GM18907 (cell line): ENCODE measurements at regions not wholly inside any gene's neighbourhood (a gene's known extent, or its start where the extent isn't known, plus 50 kb on each side); places are given as distances from the start of the nearest gene placed in this dataset.
"Not testable (repeated sequence)": the region's sequence is repeated elsewhere in the genome, so short reads cannot be mapped to it uniquely, and the experiment has no call there.

ENCODE experiments used
- ATAC-seq: cut with Tn5 transposase; IDR thresholded peaks from one replicate; pipeline ENCODE4 v1.9.1; 2021; ENCODE audit warnings: mild to moderate bottlenecking, moderate library complexity; ENCODE audit not compliant: unreplicated experiment

- ATAC-seq, result no peak
Observed at GRCh38 chr21:22364163-22364562, 1366.0 kb downstream of the NCAM2 start.

DNA sequence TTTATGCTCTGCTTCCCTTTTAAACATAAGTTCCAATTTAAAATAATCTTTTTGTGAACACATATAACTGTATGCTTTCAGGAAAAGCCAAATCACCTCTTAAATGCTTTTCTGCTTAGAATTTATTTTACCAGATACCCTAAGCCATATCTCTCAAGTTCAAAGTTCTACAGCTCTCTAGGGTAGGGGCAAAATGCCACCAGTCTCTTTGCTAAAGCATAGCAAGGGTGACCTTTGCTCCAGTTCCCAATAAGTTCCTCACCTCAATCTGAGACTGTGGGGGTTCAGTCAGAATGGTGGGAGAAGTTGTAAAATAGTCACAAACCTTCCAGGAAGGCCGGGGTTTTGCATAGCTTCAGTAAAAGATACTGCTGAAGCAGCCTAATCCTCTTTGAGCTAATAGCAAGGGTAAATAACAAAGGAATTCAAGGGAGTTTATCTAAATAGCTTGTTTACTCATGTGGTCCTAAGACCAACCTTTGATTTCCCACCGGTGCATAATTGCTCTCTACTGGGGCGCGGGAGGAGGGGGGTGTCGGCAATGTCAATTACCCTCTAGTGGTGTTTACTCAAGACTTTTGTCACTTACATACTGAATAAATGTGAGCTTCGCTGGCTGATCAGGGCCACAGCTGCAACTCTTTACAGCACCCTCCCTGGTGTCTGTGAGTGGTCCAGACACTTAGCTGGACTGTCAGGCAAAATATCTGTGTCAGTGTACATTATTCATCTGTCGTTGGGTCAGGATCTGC is 1376.2 kb downstream of the NCAM2 start:
- no peak for ATAC-seq

- ATAC-seq, result not testable (repeated sequence)
Observed at GRCh38 chr21:22377795-22378194, 1379.6 kb downstream of the NCAM2 start.

DNA sequence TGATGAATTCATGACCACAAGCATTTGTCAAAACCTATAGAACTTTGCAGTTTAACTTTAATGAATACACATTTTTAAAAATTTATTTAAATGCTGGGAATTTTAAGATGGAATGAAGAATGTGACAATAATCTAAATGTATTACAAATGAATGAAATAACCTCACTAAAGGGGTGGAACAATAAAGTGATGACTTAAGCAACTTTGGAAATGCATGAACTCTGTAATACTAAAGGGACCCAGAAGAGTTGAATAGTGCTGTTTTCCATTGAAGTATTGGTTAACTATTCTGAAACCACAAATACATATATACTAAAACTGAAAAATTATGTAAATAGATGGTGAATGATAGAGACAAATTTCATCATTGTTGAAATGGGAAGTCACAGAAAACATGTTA is 1395.1 kb downstream of the NCAM2 start:
- no peak for ATAC-seq

DNA sequence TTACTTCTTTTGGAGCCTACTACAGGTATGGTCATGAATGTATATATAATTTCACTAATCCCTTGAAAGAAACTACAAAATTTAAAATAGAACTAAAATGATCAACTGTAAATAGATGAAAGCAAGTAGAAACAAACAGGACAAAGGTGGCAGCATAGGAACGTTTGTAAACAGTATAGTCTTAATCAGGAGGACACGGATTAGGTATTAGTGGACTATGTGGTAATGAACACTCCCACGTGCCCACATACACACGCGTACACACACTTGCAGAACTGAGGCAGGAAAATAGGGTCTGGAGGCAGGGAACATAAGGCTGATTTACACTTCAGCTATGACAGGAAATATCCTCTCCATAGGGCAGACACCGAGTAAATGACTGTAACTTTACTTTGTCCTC is 1397.8 kb downstream of the NCAM2 start:
- no peak for ATAC-seq

- ATAC-seq, result no peak
Observed at GRCh38 chr21:22399681-22400514, 1401.7 kb downstream of the NCAM2 start.

GRCh38 chr21:22409571-22409970 is 1411.4 kb downstream of the NCAM2 start:
- no peak for ATAC-seq

DNA sequence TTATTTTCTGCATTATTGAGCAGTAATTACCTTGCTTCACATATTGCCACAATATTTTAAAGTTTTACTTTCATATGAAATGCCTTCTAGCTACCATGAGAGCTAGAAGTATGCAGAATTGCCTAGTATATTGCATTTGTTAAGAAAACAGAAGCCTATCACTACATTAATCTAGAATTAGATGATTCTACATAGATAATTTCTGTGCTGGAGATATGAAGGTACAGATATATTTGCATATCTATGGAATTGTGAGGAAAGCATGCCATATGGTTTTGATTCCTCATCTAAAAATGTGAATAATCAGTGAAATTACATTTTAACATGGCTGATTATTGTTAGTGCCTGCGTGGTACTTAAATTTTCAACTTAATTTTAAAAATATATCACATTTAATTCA is 1418.3 kb downstream of the NCAM2 start:
- no peak for ATAC-seq

GRCh38 chr21:22421416-22422180 is 1423.4 kb downstream of the NCAM2 start:
- no peak for ATAC-seq

DNA sequence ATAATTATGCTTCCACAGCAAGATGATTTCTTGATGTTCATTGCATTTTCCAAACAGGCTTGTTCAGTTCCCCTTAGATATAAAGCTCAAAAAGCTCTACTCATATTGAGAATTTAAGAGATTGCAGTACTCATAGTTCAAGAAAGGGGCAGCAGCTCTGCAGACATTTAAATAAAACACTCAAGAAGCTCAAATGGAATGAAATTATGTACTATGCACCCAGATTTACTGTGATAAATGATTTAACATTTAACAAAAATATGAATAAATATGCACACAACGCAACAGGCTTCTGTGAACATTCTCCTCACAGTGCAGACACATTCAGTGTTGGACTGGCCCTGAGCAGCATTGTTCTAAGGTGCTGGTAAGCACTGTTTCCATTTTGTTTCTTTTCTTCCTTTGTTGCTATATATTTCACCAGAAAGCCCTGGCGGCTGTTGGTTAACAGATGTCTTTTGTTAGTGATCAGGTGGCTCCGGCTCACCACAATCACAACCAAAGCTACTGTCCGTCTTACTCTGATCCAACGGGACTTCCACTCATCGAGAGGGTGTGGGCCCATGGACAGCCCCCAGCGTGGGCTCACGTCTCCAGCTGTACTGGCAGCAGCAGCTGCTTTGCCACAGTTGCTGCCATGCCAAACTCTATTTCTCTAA is 1440.3 kb downstream of the NCAM2 start:
- no peak for ATAC-seq

GRCh38 chr21:22444990-22445389 is 1446.8 kb downstream of the NCAM2 start:
- no peak for ATAC-seq

DNA sequence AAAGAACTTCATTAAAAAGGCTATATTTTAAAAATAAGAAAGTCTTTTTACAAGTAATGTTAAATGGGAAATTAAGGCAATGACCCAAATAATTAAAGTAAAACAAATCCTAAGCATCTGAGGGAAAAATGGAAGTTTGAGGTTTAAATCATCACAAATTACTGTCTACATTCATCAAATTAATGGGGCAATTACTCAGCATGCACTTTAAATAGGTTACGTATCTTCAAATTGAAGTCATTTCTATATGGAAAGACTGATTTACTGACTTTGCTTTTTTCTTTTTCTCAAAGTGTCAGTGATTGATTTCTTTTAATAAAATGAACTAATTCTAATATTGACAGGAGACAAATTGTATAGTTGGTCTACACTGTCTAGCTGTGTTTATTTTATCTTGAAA is 1452.3 kb downstream of the NCAM2 start:
- no peak for ATAC-seq

GRCh38 chr21:22456241-22456640 is 1458.0 kb downstream of the NCAM2 start:
- no peak for ATAC-seq

DNA sequence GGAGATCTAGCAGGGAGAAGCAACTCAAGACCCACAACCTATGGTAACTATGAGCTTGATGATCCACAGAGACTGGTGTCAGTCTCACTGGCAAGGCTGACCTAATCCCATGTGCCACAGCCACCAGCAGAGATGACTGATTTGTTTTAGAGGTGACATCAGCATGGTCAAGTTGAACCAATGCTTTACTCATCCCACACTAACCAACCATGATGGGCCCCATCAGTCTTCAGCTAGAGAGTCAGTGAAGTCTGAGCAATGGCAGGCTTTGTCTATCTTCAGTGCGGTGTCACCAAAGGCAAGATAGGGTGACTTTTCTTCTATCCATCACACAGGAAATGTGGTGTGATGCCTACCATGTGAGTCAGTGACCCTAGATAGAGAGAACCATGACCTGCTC is 1470.7 kb downstream of the NCAM2 start:
- ATAC-seq, result no peak

- no peak for ATAC-seq
Observed at GRCh38 chr21:22474403-22474802, 1476.2 kb downstream of the NCAM2 start.

DNA sequence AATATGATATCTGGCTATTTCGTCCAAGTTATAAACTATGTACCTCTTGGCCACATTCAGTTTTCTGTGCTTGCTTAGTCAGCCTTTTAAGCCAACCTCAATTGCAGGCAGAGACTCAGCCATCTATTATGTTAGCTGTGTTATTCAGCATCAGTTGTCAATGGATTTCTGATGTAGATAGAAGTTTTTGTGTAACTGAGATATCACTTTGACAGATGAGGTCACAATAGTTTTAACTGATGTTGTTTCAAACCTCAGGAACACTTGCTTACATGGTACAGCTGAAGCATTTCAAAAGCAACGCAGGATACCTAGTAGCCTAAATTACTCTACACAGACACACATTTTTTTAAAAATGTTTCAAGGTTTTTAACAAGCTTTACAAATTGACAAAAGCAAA is 1478.0 kb downstream of the NCAM2 start:
- ATAC-seq, result no peak

DNA sequence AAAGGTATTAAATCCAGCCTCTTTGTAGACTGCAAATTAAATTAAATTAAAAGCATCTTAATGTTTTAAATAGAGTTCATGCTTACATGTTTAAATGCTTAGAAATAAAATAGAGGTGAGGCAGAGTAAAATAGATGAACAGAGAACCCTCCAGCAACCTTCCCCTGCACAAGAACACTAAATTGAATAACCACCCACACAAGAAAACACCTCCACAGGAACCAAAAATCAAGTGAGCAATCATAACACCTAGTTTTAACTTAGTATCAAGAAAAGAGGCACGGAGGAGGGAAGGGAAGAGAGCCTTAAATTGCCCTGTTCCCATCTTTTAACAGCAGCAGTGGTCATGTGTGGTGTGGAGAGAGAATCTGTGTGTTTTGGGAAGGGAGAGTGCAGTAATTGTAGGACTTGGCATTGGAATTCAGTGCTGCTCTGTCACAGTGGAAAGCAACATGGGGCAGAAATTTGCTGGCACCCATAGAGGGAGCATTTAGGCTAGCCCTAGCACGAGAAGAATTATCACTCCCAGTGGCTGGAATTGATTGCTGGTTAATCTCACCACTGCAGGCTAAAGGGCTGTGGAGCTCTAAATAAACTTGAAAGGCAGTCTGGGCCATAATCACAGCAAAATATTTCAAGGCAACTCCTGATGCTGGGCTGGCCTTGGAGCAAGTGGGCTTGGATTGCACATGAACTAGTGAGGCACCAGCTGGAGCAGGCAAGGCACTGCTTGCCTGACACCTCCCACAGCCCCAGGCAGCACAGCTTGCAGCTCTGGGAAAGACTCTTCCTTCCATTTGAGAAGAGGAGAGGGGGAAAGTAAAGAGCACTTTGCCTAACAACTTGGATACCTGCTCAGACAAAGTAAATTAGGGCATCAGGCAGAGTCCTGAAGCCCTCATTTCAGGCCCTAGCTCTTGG is 1478.8 kb downstream of the NCAM2 start:
- ATAC-seq, result no peak

DNA sequence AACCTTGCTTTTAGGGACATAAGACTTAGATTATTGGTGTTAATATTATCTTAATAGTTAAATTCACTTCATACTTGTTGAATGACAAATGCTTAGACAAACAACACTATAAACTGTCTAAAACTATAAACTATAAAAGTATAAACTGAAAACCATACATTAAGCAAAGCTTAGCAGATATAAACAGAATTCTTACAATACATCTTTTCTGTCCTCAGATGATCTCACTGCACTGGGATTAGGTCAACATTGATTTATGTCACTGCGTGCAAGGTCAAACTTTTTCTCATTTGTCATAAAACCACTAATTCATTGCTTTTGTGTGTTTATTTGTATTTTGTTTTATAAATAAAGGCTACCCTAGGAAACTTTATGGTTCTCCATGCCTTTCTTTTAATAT is 1491.8 kb downstream of the NCAM2 start:
- no peak for ATAC-seq

DNA sequence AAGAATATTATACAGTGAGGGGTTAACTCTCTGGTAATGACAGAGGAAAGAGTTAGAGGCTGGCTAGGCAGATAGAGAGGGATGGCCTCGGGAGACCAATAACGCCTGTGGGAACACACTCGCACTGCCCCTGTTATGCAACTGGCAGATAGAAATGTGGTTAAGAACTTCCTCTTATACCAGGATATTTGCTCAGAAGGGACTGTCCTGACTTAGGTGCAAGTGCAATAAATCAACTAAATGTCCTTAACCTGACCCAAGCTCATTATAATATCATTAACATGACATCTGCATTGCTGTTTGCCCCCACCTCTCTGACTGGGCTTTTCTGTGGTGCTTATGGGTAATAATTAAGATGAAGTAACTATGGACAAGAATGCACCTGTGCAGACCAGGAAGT is 1518.0 kb downstream of the NCAM2 start:
- no peak for ATAC-seq

- ATAC-seq, result no peak
Observed at GRCh38 chr21:22535630-22536029, 1537.4 kb downstream of the NCAM2 start.
